Nephron progenitor cell (in vitro differentiated cells): ENCODE measurements at regions not wholly inside any gene's neighbourhood (a gene's known extent, or its start where the extent isn't known, plus 50 kb on each side); places are given as distances from the start of the nearest gene placed in this dataset.

Source experiments
- DNase-seq: peaks from one replicate; pipeline ENCODE4 v3.0.0; 2021
- H3K27ac Mint-ChIP-seq: 2 replicates; pipeline ENCODE4 v1.8.0; 2021; ENCODE audit warnings: mild to moderate bottlenecking, moderate library complexity, mixed read lengths
- H3K27me3 Mint-ChIP-seq: 2 replicates; pipeline ENCODE4 v1.8.0; 2021; ENCODE audit warnings: mild to moderate bottlenecking, low read depth, mixed read lengths; ENCODE audit not compliant: poor library complexity
- H3K36me3 Mint-ChIP-seq: 2 replicates; pipeline ENCODE4 v1.8.0; 2021; ENCODE audit warnings: low read depth, mixed read lengths
- H3K4me1 Mint-ChIP-seq: 2 replicates; pipeline ENCODE4 v1.8.0; 2021; ENCODE audit warnings: mixed read lengths
- H3K4me3 Mint-ChIP-seq: 2 replicates; pipeline ENCODE4 v1.8.0; 2021; ENCODE audit warnings: mild to moderate bottlenecking, moderate library complexity, mixed read lengths
- H3K9me3 Mint-ChIP-seq: 2 replicates; pipeline ENCODE4 v1.8.0; 2021; ENCODE audit warnings: mild to moderate bottlenecking, moderate library complexity, mixed read lengths
- TF ChIP-seq, protein P1 (sequence below): fragments of 200-600 bp; sonication (generic); IDR thresholded peaks from 2 replicates; pipeline ENCODE4 v1.5.0; 2021; ENCODE audit warnings: antibody characterized with exemption

DNA sequence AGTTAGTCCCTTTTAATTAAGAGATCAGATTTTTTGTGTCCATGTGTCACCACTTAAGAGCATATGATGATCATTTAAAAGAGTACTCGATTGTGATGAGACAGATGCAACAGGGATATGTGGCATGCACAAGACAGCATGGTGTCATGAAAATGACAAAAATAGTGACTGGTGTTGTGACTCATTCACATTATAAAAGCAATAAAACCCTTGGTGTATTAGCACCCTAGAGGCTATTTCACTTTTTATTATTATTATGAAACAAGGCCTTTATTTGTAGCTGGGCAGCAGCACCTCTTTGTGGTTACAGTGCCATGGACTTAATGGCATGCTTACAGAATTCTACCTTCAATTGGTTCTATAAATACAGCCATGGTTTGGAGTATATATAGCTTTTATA is 1296.0 kb upstream of the ZEB2 start:
- TF ChIP-seq, protein P1, sequence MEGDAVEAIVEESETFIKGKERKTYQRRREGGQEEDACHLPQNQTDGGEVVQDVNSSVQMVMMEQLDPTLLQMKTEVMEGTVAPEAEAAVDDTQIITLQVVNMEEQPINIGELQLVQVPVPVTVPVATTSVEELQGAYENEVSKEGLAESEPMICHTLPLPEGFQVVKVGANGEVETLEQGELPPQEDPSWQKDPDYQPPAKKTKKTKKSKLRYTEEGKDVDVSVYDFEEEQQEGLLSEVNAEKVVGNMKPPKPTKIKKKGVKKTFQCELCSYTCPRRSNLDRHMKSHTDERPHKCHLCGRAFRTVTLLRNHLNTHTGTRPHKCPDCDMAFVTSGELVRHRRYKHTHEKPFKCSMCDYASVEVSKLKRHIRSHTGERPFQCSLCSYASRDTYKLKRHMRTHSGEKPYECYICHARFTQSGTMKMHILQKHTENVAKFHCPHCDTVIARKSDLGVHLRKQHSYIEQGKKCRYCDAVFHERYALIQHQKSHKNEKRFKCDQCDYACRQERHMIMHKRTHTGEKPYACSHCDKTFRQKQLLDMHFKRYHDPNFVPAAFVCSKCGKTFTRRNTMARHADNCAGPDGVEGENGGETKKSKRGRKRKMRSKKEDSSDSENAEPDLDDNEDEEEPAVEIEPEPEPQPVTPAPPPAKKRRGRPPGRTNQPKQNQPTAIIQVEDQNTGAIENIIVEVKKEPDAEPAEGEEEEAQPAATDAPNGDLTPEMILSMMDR = no peak
- Mint-ChIP-seq H3K27me3 (no peaks in the 10 kb centered on the region), H3K27ac (no peak overlapping the region), H3K4me3 (no peak overlapping the region), H3K9me3 (no peaks in the 10 kb centered on the region), H3K36me3 (no peaks in the 10 kb centered on the region), H3K4me1 (peaks cover 33% of the 10 kb centered on the region)
- no peak for DNase-seq

DNA sequence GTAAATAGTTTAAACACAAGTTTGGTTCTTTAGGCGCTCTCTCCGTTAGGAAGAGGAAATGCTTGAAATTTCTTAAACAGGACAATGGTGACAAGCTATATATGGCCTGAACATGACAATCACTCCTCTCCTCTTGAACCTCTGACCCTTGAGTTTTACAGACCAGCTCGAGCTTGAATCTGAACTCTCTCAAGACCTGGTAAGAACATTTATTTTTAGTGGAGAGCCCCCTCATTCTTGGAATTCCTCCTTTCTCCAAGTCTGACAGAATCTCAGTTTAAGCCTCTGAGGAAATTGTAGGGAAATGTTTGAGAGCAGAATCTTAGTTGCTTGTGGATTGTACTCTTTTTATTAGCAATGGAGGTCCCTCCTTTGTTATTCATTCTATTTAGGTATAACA is 1293.6 kb upstream of the ZEB2 start:
- Mint-ChIP-seq H3K27ac (peak overlapping the region; percentile 40), H3K9me3 (no peaks in the 10 kb centered on the region), H3K4me1 (peaks cover 33% of the 10 kb centered on the region), H3K27me3 (no peaks in the 10 kb centered on the region), H3K36me3 (no peaks in the 10 kb centered on the region), H3K4me3 (no peak overlapping the region)
- TF ChIP-seq, protein P1 = no peak
- no peak for DNase-seq

DNA sequence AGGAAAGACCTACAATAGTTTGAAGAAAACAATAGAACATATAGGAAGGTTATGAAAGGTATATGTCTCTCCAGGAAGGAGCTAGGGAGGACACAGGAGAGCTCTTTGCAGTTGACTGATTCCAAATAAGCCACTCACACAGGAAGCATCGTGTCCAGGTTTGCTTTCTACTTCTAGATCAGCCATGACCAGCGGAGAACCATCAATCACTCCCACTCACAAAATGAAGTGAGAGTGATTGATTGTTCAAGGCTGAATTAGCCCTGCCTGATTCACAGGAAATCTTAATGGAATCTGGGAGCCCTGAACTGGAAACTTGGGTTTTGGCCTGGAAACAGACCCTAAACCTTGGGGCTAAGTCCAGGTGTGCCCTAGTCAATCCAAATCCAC is 1292.2 kb upstream of the ZEB2 start:
- peaks cover 33% of the 10 kb centered on the region for H3K4me1 Mint-ChIP-seq
- no peaks in the 10 kb centered on the region for H3K36me3 Mint-ChIP-seq
- peak; percentile 10 for DNase-seq
- H3K9me3 Mint-ChIP-seq = no peaks in the 10 kb centered on the region
- H3K27me3 Mint-ChIP-seq = no peaks in the 10 kb centered on the region
- TF ChIP-seq, protein P1 = no peak
- no peak overlapping the region for H3K4me3 Mint-ChIP-seq
- peak overlapping the region; percentile 73 for H3K27ac Mint-ChIP-seq

DNA sequence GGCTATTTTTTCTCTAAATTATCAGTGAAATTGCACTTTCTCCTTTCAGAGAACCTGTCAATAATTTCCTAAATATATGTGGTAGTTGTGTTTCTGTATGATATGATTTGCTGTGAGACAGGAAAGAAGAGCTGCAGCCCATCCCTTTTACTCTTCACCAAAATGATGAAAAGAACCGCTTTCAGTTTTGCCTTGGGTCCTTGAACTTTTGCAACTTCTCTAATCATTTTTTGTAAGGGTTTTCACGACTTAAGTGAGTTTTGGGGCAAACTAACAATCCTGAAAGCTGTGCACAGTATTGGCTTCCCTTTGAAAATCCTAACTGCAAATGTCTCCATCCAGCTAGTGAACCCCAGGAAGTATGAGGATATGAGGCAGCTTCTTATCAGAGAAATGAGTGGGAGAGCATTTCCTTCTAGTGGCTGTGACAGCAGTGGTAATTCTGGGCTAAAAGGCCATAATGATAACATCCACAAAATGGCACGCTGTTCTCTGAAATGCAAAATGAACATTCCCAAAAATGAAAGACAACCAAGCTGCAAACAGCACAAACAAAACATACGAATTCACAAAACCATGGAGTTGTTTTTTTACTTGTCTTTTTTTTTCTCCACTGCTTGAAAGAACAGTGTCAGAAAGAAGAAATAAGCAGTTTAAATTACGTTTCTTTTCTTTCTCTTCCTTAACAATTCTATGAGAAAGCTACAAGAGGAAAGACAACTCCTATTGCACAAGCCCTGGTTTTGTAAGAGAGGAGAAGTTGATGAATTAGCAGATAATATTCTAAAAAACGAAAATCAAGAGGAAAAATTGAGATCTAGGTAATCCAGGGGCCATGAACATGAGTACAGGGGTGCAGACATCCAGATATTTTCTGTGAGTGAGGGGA is 1291.6 kb upstream of the ZEB2 start:
- Mint-ChIP-seq H3K27ac (peak overlapping the region; percentile 73), H3K4me1 (peaks cover 33% of the 10 kb centered on the region), H3K4me3 (no peak overlapping the region), H3K27me3 (no peaks in the 10 kb centered on the region), H3K36me3 (no peaks in the 10 kb centered on the region), H3K9me3 (no peaks in the 10 kb centered on the region)
- TF ChIP-seq, protein P1 = no peak
- no peak for DNase-seq

DNA sequence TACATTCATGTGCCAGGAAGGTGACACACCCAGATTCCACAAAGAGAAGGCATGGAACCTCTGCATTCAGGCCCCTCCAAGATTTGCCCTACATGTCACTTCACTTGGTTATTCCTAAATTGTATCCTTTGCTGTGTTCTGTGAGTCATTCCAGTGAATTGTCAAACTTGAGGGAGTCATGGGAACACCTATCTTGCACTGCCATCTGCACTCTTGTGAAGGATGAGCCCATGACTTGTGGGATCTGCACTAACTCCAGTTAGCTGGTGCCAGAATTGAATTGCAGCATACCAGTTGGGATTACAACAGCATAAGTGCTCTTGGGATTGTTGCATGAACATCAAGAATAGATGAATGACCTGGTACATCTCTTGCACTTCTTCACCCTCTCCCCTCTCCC is 1288.0 kb upstream of the ZEB2 start:
- Mint-ChIP-seq H3K27ac (no peak overlapping the region), H3K9me3 (no peaks in the 10 kb centered on the region), H3K36me3 (no peaks in the 10 kb centered on the region), H3K4me3 (no peak overlapping the region), H3K27me3 (no peaks in the 10 kb centered on the region), H3K4me1 (peaks cover 20% of the 10 kb centered on the region)
- DNase-seq = no peak
- TF ChIP-seq, protein P1 = no peak

DNA sequence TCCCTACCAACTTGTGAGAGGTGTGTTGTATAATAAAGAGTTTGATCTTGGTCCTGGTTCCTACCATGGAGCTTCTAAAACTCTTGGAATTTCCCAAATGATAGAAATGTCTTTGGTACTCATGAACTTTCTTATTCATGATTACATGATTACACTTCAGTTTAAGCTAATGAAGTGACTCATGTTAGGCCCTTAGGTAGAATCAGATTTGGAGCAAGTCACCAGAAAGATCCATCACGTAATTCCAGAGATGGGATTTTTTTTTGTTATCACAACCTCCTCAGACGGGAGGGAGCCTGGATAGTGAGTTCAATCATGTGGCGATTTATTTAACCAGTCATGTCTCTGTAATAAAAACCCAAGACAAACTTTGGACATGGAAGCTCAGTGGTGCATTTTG is 1287.6 kb upstream of the ZEB2 start:
- Mint-ChIP-seq H3K4me3 (no peak overlapping the region), H3K27me3 (no peaks in the 10 kb centered on the region)
- no peak for DNase-seq

More for the DNA sequence above, 1287.6 kb upstream of the ZEB2 start:
- no peak overlapping the region for H3K27ac Mint-ChIP-seq
- no peaks in the 10 kb centered on the region for H3K36me3 Mint-ChIP-seq
- TF ChIP-seq, protein P1 = no peak
- H3K9me3 Mint-ChIP-seq = no peaks in the 10 kb centered on the region
- H3K4me1 Mint-ChIP-seq = peaks cover 16% of the 10 kb centered on the region
